SJSA1 (cell line): ENCODE measurements at regions not wholly inside any gene's neighbourhood (a gene's known extent, or its start where the extent isn't known, plus 50 kb on each side); places are given as distances from the start of the nearest gene placed in this dataset.
"Not testable (repeated sequence)": the region's sequence is repeated elsewhere in the genome, so short reads cannot be mapped to it uniquely, and the experiment has no call there.

ENCODE experiments used
- DNase-seq, 2 experiments: peaks; one replicate each; pipeline ENCODE4 v3.0.0-alpha.2; 2015 to 2020; ENCODE audit warnings: low spot score in 2 of 2, low read depth in 1 of 2
- H3K27ac ChIP-seq: fragments of 250-450 bp; sonication (Bioruptor Pico); 2 replicates; pipeline ENCODE4 v1.5.1; 2020; ENCODE audit warnings: mild to moderate bottlenecking, moderate library complexity
- H3K27me3 ChIP-seq: fragments of 250-450 bp; sonication (Bioruptor Pico); replicated peaks from 2 replicates; pipeline ENCODE4 v1.5.1; 2020; ENCODE audit warnings: mild to moderate bottlenecking, moderate library complexity
- H3K36me3 ChIP-seq: fragments of 250-450 bp; sonication (Bioruptor Pico); 2 replicates; pipeline ENCODE4 v1.5.1; 2020; ENCODE audit warnings: mild to moderate bottlenecking
- H3K4me1 ChIP-seq: fragments of 250-450 bp; sonication (Bioruptor Pico); replicated peaks from 2 replicates; pipeline ENCODE4 v1.6.1; 2021; ENCODE audit warnings: mild to moderate bottlenecking
- H3K4me3 ChIP-seq: fragments of 250-450 bp; sonication (Bioruptor Pico); 2 replicates; pipeline ENCODE4 v1.5.1; 2020; ENCODE audit warnings: mild to moderate bottlenecking
- H3K9me3 ChIP-seq: fragments of 250-450 bp; sonication (Bioruptor Pico); replicated peaks from 2 replicates; pipeline ENCODE4 v1.5.1; 2020; ENCODE audit warnings: mild to moderate bottlenecking

- DNase-seq, result no peak
- Histone ChIP-seq H3K9me3 (no peaks in the 10 kb centered on the region; the same call in 1 of the 2 replicates), H3K4me1 (peaks cover 6% of the 10 kb centered on the region; the same call in 1 of the 2 replicates), H3K4me3 (no peak overlapping the region), H3K27me3 (no peaks in the 10 kb centered on the region), H3K27ac (no peak overlapping the region), H3K36me3 (no peaks in the 10 kb centered on the region)
Observed at GRCh38 chr6:15137086-15137485, 108.8 kb upstream of the JARID2 start.

GRCh38 chr6:15143086-15143485 is 102.8 kb upstream of the JARID2 start:
- H3K4me3 ChIP-seq, result no peak overlapping the region
- no peak for DNase-seq

GRCh38 chr6:15143540-15143939 is 102.3 kb upstream of the JARID2 start:
- H3K4me3 ChIP-seq, result no peak overlapping the region
- no peak overlapping the region for H3K27ac ChIP-seq
- H3K9me3 ChIP-seq, result no peaks in the 10 kb centered on the region
- H3K4me1 ChIP-seq, result no peaks in the 10 kb centered on the region
- H3K27me3 ChIP-seq, result no peaks in the 10 kb centered on the region
- DNase-seq, result no peak
- no peaks in the 10 kb centered on the region for H3K36me3 ChIP-seq

More at GRCh38 chr6:15143086-15143485, 102.8 kb upstream of the JARID2 start:
- Histone ChIP-seq H3K36me3 (no peaks in the 10 kb centered on the region), H3K27ac (no peak overlapping the region), H3K27me3 (no peaks in the 10 kb centered on the region), H3K9me3 (no peaks in the 10 kb centered on the region), H3K4me1 (no peaks in the 10 kb centered on the region)

GRCh38 chr6:15145821-15146220 is 100.0 kb upstream of the JARID2 start:
- no peaks in the 10 kb centered on the region for H3K4me1 ChIP-seq
- H3K4me3 ChIP-seq, result no peak overlapping the region
- no peaks in the 10 kb centered on the region for H3K36me3 ChIP-seq
- H3K27ac ChIP-seq, result no peak overlapping the region
- DNase-seq, result no peak
- H3K27me3 ChIP-seq, result no peaks in the 10 kb centered on the region
- H3K9me3 ChIP-seq, result no peaks in the 10 kb centered on the region

- no peaks in the 10 kb centered on the region for H3K36me3 ChIP-seq
- DNase-seq, result no peak
- no peak overlapping the region for H3K27ac ChIP-seq
Observed at GRCh38 chr6:15147827-15148226, 98.0 kb upstream of the JARID2 start.

GRCh38 chr6:15148356-15148946 is 97.4 kb upstream of the JARID2 start:
- Histone ChIP-seq H3K4me3 (no peak overlapping the region), H3K27ac (no peak overlapping the region), H3K9me3 (no peaks in the 10 kb centered on the region), H3K36me3 (no peaks in the 10 kb centered on the region), H3K4me1 (no peaks in the 10 kb centered on the region), H3K27me3 (no peaks in the 10 kb centered on the region)
- no peak for DNase-seq

More at GRCh38 chr6:15147827-15148226, 98.0 kb upstream of the JARID2 start:
- Histone ChIP-seq H3K9me3 (no peaks in the 10 kb centered on the region), H3K4me3 (no peak overlapping the region), H3K27me3 (no peaks in the 10 kb centered on the region), H3K4me1 (no peaks in the 10 kb centered on the region)

GRCh38 chr6:15150207-15150606 is 95.7 kb upstream of the JARID2 start:
- Histone ChIP-seq H3K27me3 (no peaks in the 10 kb centered on the region), H3K9me3 (no peaks in the 10 kb centered on the region), H3K36me3 (no peaks in the 10 kb centered on the region), H3K4me1 (no peaks in the 10 kb centered on the region), H3K4me3 (no peak overlapping the region), H3K27ac (no peak overlapping the region)
- DNase-seq, result no peak

GRCh38 chr6:15152700-15153099 is 93.2 kb upstream of the JARID2 start:
- H3K27me3 ChIP-seq, result no peaks in the 10 kb centered on the region
- no peak overlapping the region for H3K27ac ChIP-seq
- no peaks in the 10 kb centered on the region for H3K4me1 ChIP-seq
- H3K36me3 ChIP-seq, result no peaks in the 10 kb centered on the region
- no peak for DNase-seq
- H3K9me3 ChIP-seq, result no peaks in the 10 kb centered on the region
- H3K4me3 ChIP-seq, result no peak overlapping the region

- no peaks in the 10 kb centered on the region for H3K27me3 ChIP-seq
- no peak overlapping the region for H3K4me3 ChIP-seq
- H3K4me1 ChIP-seq, result no peaks in the 10 kb centered on the region
- no peak for DNase-seq
- no peak overlapping the region for H3K27ac ChIP-seq
- no peaks in the 10 kb centered on the region for H3K36me3 ChIP-seq
- no peaks in the 10 kb centered on the region for H3K9me3 ChIP-seq
Observed at GRCh38 chr6:15153191-15153590, 92.7 kb upstream of the JARID2 start.

- Histone ChIP-seq H3K4me3 (no peak overlapping the region), H3K27ac (no peak overlapping the region), H3K27me3 (no peaks in the 10 kb centered on the region), H3K9me3 (peaks cover 3% of the 10 kb centered on the region; the same call in 1 of the 2 replicates), H3K36me3 (no peaks in the 10 kb centered on the region), H3K4me1 (no peaks in the 10 kb centered on the region)
- no peak for DNase-seq
Observed at GRCh38 chr6:15157479-15157878, 88.4 kb upstream of the JARID2 start.

- no peaks in the 10 kb centered on the region for H3K4me1 ChIP-seq
- H3K27ac ChIP-seq, result no peak overlapping the region
- peaks cover 3% of the 10 kb centered on the region; the same call in 1 of the 2 replicates for H3K9me3 ChIP-seq
- H3K36me3 ChIP-seq, result no peaks in the 10 kb centered on the region
- no peaks in the 10 kb centered on the region for H3K27me3 ChIP-seq
- DNase-seq, result no peak
- H3K4me3 ChIP-seq, result no peak overlapping the region
Observed at GRCh38 chr6:15158821-15159619, 86.8 kb upstream of the JARID2 start.

- DNase-seq, result no peak
- no peak overlapping the region for H3K4me3 ChIP-seq
- peaks cover 3% of the 10 kb centered on the region; the same call in 1 of the 2 replicates for H3K9me3 ChIP-seq
- no peaks in the 10 kb centered on the region for H3K27me3 ChIP-seq
- no peak overlapping the region for H3K27ac ChIP-seq
- no peaks in the 10 kb centered on the region for H3K4me1 ChIP-seq
- no peaks in the 10 kb centered on the region for H3K36me3 ChIP-seq
Observed at GRCh38 chr6:15160812-15161211, 85.1 kb upstream of the JARID2 start.

GRCh38 chr6:15164855-15165254 is 81.0 kb upstream of the JARID2 start:
- H3K9me3 ChIP-seq, H3K27ac ChIP-seq, H3K36me3 ChIP-seq, H3K27me3 ChIP-seq, DNase-seq, H3K4me3 ChIP-seq, H3K4me1 ChIP-seq: not testable (repeated sequence)

- H3K27ac ChIP-seq, result no peak overlapping the region
- no peaks in the 10 kb centered on the region; the same call in 1 of the 2 replicates for H3K9me3 ChIP-seq
- H3K36me3 ChIP-seq, result no peaks in the 10 kb centered on the region
- H3K4me3 ChIP-seq, result no peak overlapping the region
- DNase-seq, result no peak
- no peaks in the 10 kb centered on the region for H3K27me3 ChIP-seq
- no peaks in the 10 kb centered on the region for H3K4me1 ChIP-seq
Observed at GRCh38 chr6:15166121-15166520, 79.7 kb upstream of the JARID2 start.
